Fibroblast of skin of abdomen (primary cell): ENCODE measurements at regions not wholly inside any gene's neighbourhood (a gene's known extent, or its start where the extent isn't known, plus 50 kb on each side); places are given as distances from the start of the nearest gene placed in this dataset.
A peak's percentile ranks its signal among the peaks of the same experiment; 100 is the strongest.
"Not testable (repeated sequence)": the region's sequence is repeated elsewhere in the genome, so short reads cannot be mapped to it uniquely, and the experiment has no call there.

ENCODE experiments used
- DNase-seq: peaks from one replicate; pipeline ENCODE4 v3.0.0-alpha.2; 2013

DNA sequence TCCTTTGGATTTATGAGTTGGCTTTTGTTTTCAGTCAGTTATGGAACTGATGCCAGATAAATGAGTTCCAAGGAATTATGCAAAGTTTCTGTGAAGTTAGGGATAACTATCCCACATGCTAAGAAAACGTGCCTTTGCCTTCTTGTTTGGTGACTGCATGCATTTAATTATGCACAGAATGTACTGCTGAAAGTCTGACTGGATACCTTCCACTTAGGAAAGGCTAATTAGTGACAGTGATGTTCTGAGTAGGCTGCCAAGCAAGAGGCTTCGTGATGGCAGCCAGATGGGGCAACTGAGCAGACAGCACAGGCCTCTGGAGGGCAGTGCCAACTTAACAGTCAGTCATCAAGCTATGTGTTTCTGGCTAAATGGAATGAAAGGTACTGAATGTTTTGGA is 289.9 kb downstream of the CD109 start:
- peak; percentile 83 for DNase-seq

DNA sequence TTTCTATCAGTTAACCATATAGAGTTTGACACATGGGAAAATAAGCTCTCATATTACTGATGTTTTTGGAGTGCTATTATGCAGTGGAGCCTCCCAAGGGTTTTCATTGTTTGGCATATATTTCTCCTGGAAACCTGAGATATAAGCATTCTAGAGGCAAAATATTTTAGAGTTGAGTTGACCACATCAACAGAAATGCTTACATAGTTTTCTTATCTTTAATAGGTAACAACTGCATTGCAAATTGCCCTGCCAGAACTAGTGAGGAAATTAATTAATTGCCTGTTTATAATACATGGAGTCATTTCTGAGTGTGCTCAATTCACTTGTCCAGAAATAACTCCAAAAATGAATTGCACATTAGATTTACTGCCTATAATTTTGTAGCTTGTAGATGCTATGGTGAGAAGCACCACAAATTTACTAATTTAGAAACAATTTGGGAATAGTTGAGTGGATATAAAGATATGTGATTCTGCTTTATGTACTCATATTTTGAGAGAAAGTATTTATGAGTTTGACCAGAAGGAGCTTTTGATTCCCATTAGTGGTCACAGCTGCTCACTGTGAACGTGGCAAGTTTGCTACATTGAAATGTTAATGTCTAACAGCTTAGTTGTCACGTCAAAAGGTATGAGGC is 288.7 kb downstream of the CD109 start:
- peak; percentile 70 for DNase-seq

- peak; percentile 88 for DNase-seq
Observed at GRCh38 chr6:73983367-73983766, 287.4 kb downstream of the CD109 start.

GRCh38 chr6:73980096-73980495 is 284.1 kb downstream of the CD109 start:
- peak; percentile 49 for DNase-seq

- DNase-seq: no peak
Observed at GRCh38 chr6:73978330-73978729, 282.3 kb downstream of the CD109 start.

DNA sequence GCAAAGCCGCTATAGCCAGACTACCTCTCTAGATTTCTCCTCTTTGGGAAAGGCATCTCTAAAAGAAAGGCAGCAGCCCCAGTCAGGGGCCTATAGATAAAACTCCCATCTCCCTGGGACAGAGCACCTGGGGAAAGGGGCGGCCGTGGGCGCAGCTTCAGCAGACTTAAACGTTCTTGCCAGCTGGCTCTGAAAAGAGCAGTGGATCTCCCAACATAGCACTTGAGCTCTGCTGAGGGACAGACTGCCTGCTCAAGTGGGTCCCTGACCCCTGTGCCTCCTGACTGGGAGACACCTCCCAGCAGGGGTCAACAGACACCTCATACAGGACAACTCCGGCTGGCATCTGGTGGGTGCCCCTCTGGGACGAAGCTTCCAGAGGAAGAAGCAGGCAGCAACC is 276.5 kb downstream of the CD109 start:
- DNase-seq: not testable (repeated sequence)

- DNase-seq: peak; percentile 84
Observed at GRCh38 chr6:73969971-73970970, 274.3 kb downstream of the CD109 start.

- DNase-seq: peak; percentile 38
Observed at GRCh38 chr6:73968221-73968757, 272.3 kb downstream of the CD109 start.

GRCh38 chr6:73965539-73966029 is 269.6 kb downstream of the CD109 start:
- no peak for DNase-seq

- no peak for DNase-seq
Observed at GRCh38 chr6:73964241-73964854, 268.3 kb downstream of the CD109 start.

DNA sequence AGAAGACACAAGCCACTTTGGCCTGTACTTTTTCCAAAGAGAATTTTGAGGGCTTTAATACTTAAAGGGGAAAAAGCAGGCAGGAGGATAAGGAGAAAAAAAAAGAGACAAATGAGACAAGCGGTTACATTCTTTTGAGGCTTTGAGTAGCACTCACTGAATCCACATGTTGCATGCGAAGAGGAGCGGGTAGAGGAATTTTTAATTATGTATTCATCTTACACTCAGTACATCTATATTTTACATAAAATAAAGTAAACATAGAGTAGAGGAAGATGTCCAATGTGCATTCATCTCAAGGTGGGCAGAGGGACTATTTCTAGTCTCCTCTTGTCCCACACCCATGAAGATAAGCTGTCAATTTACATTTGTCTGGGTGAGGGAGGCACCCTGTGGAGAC is 266.9 kb downstream of the CD109 start:
- DNase-seq: no peak

GRCh38 chr6:73956305-73956704 is 260.3 kb downstream of the CD109 start:
- no peak for DNase-seq

GRCh38 chr6:73955800-73956199 is 259.8 kb downstream of the CD109 start:
- DNase-seq: no peak

GRCh38 chr6:73954881-73955280 is 258.9 kb downstream of the CD109 start:
- no peak for DNase-seq

DNA sequence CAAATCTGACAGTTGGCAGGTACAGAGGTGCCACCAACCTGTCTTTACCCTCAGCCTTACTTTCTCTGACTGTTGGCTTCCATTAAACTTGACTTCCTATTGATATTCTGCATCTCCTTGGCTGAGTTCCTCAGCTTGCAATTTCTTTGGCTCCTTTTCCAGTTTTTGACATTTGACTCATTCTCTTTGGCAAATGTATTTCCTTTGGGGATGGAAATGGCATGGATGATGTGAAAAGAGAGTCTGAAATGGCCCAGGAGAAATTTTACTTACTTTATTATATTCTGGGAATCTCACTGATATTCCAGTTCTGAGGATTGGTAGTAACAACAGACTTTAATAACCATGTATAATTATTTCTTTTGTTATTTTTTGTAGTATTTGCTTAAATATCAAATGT is 255.2 kb downstream of the CD109 start:
- no peak for DNase-seq

GRCh38 chr6:73943930-73944652 is 248.1 kb downstream of the CD109 start:
- no peak for DNase-seq

GRCh38 chr6:73943411-73943810 is 247.4 kb downstream of the CD109 start:
- DNase-seq: peak; percentile 59

DNA sequence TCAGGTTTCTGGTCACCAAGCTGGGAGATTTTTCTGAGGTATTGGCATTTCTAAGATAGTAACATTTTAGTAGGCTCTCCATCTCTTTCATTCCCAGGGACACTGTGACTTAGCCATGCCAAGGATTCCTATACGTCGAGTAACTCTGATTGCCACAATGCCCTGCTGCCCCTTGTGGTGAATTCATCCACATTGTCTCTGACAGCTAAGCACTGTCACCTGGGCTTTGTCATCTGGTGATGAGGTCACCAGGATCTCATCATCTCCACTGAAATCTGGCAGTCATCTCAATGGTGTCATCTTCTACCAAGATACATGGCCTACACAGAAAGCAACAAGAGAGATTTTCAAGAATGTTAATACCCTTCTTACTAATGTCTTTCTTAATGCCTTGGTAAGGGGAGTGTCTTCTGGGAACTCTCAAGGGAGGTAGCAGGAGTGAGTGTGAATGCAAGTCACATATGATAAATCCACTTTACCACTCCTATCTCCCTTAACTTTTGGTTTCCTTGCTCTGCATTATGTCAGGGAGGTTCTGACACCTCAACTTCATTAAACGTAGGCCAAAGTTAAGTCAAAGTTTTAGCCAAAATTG is 246.7 kb downstream of the CD109 start:
- DNase-seq: peak; percentile 73

DNA sequence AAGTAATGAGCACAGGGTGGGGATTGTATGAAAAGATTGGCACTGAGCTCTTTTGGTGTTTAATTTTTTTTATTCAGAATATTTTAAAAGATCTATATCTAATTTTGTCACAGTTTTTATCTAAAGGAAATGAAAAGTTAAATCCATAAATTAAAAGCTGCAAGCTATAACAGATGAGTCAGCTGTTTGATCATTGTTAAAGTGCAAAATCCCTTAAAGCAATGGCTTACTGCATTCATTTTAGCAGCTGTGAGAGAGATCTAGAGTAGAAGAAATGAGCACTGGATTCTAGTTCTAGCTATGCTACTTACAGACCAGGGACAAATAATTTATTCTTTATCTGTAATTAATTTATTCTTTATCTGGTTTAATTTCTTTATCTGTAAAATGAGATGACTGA is 245.9 kb downstream of the CD109 start:
- DNase-seq: no peak

DNA sequence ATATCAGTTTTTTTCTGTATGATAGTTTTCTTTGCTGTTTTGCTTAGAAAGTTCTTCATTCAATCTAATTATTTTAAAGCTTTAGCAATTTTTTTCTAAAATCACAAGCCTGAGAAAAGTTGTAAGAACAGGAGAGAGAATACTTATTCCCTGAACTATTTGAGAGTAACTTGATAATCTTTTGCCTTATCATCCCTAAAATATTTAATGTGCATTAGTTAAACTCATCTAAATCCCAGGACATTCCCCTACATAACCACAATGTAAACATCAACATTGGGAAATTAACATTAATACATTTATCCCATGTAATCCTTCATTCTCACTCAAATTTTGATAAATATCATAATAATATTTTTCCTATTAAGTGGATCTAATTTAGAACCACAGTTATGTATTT is 241.8 kb downstream of the CD109 start:
- no peak for DNase-seq

DNA sequence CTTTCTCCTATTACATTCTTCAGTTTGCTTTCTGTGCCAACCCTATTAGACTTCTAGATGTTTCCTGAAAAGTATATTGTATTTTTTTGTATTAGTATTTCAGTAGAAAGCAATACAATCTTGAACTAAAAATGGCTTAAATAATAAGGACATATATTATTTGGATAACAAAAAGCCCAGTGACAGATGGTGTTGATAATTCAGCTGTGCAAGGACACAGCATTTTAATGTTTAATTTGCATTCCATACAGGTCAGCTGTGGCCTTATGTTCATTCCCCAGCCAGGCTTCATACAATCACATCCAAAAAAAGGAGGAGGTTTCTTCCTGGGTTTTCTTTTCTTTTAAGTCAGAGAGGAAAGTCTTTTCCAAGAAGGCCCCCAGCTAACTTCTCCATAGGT is 236.9 kb downstream of the CD109 start:
- DNase-seq: no peak

DNA sequence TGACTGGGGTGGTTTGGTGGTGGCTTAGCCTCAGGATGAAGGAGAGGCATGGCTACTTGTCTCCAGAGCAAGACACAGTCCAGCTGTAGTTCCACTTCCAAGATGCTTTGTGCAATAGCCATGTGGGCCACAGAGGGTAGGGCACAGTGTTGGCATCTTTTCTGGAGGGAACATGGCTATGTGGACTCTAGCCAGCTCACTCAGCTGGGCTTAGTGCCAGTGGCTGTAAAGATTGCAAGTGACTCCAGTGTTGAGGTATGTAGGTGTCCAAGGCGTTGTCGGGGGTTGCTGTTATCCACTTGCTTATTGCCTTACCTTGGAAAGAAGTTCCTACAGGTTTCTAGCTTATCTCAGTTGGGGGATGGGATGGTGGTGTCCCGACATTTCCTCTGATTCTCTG is 233.4 kb downstream of the CD109 start:
- peak; percentile 13 for DNase-seq
